ENCODE measurements at regions not wholly inside any gene's neighbourhood (a gene's known extent, or its start where the extent isn't known, plus 50 kb on each side); places are given as distances from the start of the nearest gene placed in this dataset.

GRCh38 chr15:92788196-92788595 is 111.9 kb upstream of the CHD2 start:
- H3K27ac ChIP-seq (ENCODE audit: low read depth) = no peak overlapping the region
- H3K4me2 ChIP-seq = no peak overlapping the region
- H3K4me3 ChIP-seq = no peak overlapping the region
- H3K36me3 ChIP-seq (ENCODE audit: insufficient read depth) = no peaks in the 10 kb centered on the region; the same call in 1 of the 2 replicates
- H3K27me3 Mint-ChIP-seq (ENCODE audit: insufficient read depth, low read depth, poor library complexity) = no peaks in the 10 kb centered on the region
- no peaks in the 10 kb centered on the region; the same call in 2 of the 3 replicates for H3K9me3 Mint-ChIP-seq
- no peaks in the 10 kb centered on the region for H3K27me3 ChIP-seq (ENCODE audit: insufficient read depth)
- H3K9me2 ChIP-seq (ENCODE audit: insufficient read depth) = 0 out of 2 replicates have a peak, but pooled peaks cover 2% of the 10 kb centered on the region
- H3K79me2 ChIP-seq (replicated peaks; ENCODE audit: insufficient read depth) = no peaks in the 10 kb centered on the region
- H3K36me3 Mint-ChIP-seq (ENCODE audit: low read depth) = peaks cover 5% of the 10 kb centered on the region; the same call in 1 of the 3 replicates
- H4K20me1 ChIP-seq (replicated peaks; ENCODE audit: insufficient read depth) = no peaks in the 10 kb centered on the region
- no peak for ATAC-seq
- H2AFZ ChIP-seq = no peak overlapping the region
- H3F3A ChIP-seq (replicated peaks; ENCODE audit: low read depth) = no peaks in the 10 kb centered on the region
- TF ChIP-seq ZNF462 (CRISPR knock-in tag; IDR thresholded peaks at IDR 0.05) (no peak), ZNF114 (CRISPR knock-in tag; IDR thresholded peaks at IDR 0.05) (no peak), ZNF331 (CRISPR knock-in tag; IDR thresholded peaks at IDR 0.05; ENCODE audit: low read depth) (no peak), JUNB (IDR thresholded peaks at IDR 0.05; ENCODE audit: unreplicated experiment) (no peak), CREB1 (CRISPR knock-in tag; IDR thresholded peaks at IDR 0.05; ENCODE audit: low read depth) (no peak), STAT1 (IDR thresholded peaks at IDR 0.05; ENCODE audit: unreplicated experiment) (no peak), POLR2AphosphoS5 (IDR thresholded peaks at IDR 0.05; ENCODE audit: low read depth) (no peak), EZH2 (IDR thresholded peaks at IDR 0.05; ENCODE audit: low read depth, unreplicated experiment) (no peak), NANOG (IDR thresholded peaks at IDR 0.05; ENCODE audit: borderline replicate concordance) (no peak), ETS1 (IDR thresholded peaks at IDR 0.05) (no peak), CTCF (conservative IDR thresholded peaks at IDR 0.05; ENCODE audit: low read depth in 2 of 2) (no peak), EZH2phosphoT487 (IDR thresholded peaks at IDR 0.05; ENCODE audit: unreplicated experiment) (no peak), REST (IDR thresholded peaks at IDR 0.05; ENCODE audit: unreplicated experiment) (no peak)
- H3K4me3 Mint-ChIP-seq = no peak overlapping the region
- no peak overlapping the region for H3K27ac Mint-ChIP-seq
- no peaks in the 10 kb centered on the region for H3K4me1 ChIP-seq (ENCODE audit: insufficient read depth)
- no peaks in the 10 kb centered on the region; the same call in 2 of the 3 replicates for H3K4me1 Mint-ChIP-seq
- no peak for DNase-seq (ENCODE audit: low spot score)

All from GM23338 (cell line).